HFFc6 (cell line): ENCODE measurements at regions not wholly inside any gene's neighbourhood (a gene's known extent, or its start where the extent isn't known, plus 50 kb on each side); places are given as distances from the start of the nearest gene placed in this dataset.

ENCODE experiments used
- DNase-seq: peaks from one replicate; pipeline ENCODE4 v3.0.0-alpha.2; 2018
- H3K27ac Mint-ChIP-seq: 2 replicates; pipeline ENCODE4 v1.8.0; 2020; ENCODE audit warnings: mild to moderate bottlenecking, mixed read lengths
- H3K27me3 Mint-ChIP-seq: 2 replicates; pipeline ENCODE4 v1.8.0; 2021; ENCODE audit warnings: mild to moderate bottlenecking, moderate library complexity, mixed read lengths; ENCODE audit not compliant: insufficient read depth
- H3K36me3 Mint-ChIP-seq: 2 replicates; pipeline ENCODE4 v1.8.0; 2021; ENCODE audit warnings: low read depth, mixed read lengths
- H3K4me1 Mint-ChIP-seq: 2 replicates; pipeline ENCODE4 v1.8.0; 2020; ENCODE audit warnings: low read depth, mixed read lengths
- H3K4me3 Mint-ChIP-seq: 2 replicates; pipeline ENCODE4 v1.8.0; 2020; ENCODE audit warnings: mild to moderate bottlenecking, moderate library complexity, mixed read lengths
- H3K9me3 Mint-ChIP-seq: 2 replicates; pipeline ENCODE4 v1.8.0; 2020; ENCODE audit warnings: mild to moderate bottlenecking, mixed read lengths
- CTCF ChIP-seq: fragments of 200-600 bp; sonication (generic); IDR thresholded peaks from 2 replicates; pipeline ENCODE4 v1.5.0; 2021; ENCODE audit warnings: antibody characterized with exemption, mild to moderate bottlenecking

- no peak for DNase-seq
- H3K9me3 Mint-ChIP-seq: peaks cover 18% of the 10 kb centered on the region
- no peak overlapping the region for H3K4me3 Mint-ChIP-seq
- H3K4me1 Mint-ChIP-seq: no peaks in the 10 kb centered on the region
- no peak for TF ChIP-seq CTCF
- no peak overlapping the region for H3K27ac Mint-ChIP-seq
- no peaks in the 10 kb centered on the region for H3K36me3 Mint-ChIP-seq
- peaks cover 1% of the 10 kb centered on the region for H3K27me3 Mint-ChIP-seq
Observed at GRCh38 chr17:34841467-34841866, 119.8 kb downstream of the CCT6B start.

GRCh38 chr17:34840750-34841149 lies 120.5 kb downstream of the CCT6B start:
- Mint-ChIP-seq H3K36me3 (no peaks in the 10 kb centered on the region), H3K4me1 (no peaks in the 10 kb centered on the region), H3K27me3 (no peaks in the 10 kb centered on the region; the same call in 1 of the 2 replicates), H3K4me3 (no peak overlapping the region), H3K9me3 (peaks cover 18% of the 10 kb centered on the region), H3K27ac (no peak overlapping the region)
- no peak for TF ChIP-seq CTCF
- DNase-seq: no peak

GRCh38 chr17:34837876-34838478 lies 123.3 kb downstream of the CCT6B start:
- Mint-ChIP-seq H3K27ac (no peak overlapping the region), H3K9me3 (peaks cover 14% of the 10 kb centered on the region), H3K4me3 (no peak overlapping the region), H3K36me3 (no peaks in the 10 kb centered on the region), H3K4me1 (no peaks in the 10 kb centered on the region), H3K27me3 (peaks cover 3% of the 10 kb centered on the region)
- DNase-seq: no peak
- TF ChIP-seq CTCF: no peak

GRCh38 chr17:34832376-34832775 lies 128.9 kb downstream of the CCT6B start:
- H3K4me3 Mint-ChIP-seq: no peak overlapping the region
- no peak overlapping the region for H3K27ac Mint-ChIP-seq
- TF ChIP-seq CTCF: no peak
- H3K9me3 Mint-ChIP-seq: peaks cover 3% of the 10 kb centered on the region; the same call in 1 of the 2 replicates
- H3K4me1 Mint-ChIP-seq: no peaks in the 10 kb centered on the region
- DNase-seq: no peak
- no peaks in the 10 kb centered on the region for H3K36me3 Mint-ChIP-seq
- H3K27me3 Mint-ChIP-seq: peaks cover 17% of the 10 kb centered on the region

- Mint-ChIP-seq H3K4me3 (no peak overlapping the region), H3K27me3 (peaks cover 12% of the 10 kb centered on the region; the same call in 1 of the 2 replicates), H3K9me3 (no peaks in the 10 kb centered on the region), H3K4me1 (peaks cover 5% of the 10 kb centered on the region; the same call in 1 of the 2 replicates), H3K36me3 (no peaks in the 10 kb centered on the region), H3K27ac (no peak overlapping the region)
- TF ChIP-seq CTCF: no peak
- DNase-seq: no peak
Observed at GRCh38 chr17:34827008-34827407, 134.3 kb downstream of the CCT6B start.
